GM19395 (cell line): ENCODE measurements at regions not wholly inside any gene's neighbourhood (a gene's known extent, or its start where the extent isn't known, plus 50 kb on each side); places are given as distances from the start of the nearest gene placed in this dataset.

ENCODE experiments used
- ATAC-seq: cut with Tn5 transposase; IDR thresholded peaks from one replicate; pipeline ENCODE4 v1.9.1; 2021; ENCODE audit warnings: mild to moderate bottlenecking, moderate library complexity; ENCODE audit not compliant: unreplicated experiment

DNA sequence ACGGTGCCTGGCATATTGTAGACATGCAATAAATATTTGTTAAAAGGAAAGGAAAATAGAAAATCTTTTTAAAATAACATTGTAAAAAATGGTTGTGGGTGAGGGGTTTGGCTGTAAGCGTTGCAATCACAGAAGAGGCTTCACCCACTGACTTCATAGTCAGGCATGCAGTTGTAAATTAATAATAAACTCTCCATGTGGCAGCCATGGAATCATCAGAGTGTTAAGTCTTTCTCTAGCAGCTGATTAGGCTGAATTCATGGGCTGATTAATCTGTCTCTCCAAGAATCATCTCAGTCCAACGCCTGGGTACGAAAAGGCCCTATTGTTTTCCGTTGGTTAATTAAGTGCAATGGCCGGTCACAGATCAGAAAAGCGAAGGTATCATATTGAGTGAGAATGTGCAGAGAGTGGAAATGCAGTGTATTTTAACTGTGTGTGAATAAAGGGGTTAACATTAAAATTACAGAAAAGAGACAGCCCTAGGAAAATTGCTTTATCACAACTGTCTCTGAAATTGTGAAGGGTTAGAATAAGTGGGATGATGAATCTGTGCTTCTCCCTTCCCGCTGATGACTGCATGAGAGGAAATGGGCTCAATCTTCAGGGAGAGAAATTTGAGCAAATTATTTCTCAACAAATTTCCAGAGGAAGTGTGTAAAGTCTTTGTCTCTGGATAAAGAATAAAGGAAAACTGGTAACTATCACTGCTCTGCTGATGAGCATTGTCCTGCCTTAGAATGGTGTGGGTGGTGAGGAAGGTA lies 269.0 kb downstream of the FAM76B start:
- ATAC-seq: no peak

DNA sequence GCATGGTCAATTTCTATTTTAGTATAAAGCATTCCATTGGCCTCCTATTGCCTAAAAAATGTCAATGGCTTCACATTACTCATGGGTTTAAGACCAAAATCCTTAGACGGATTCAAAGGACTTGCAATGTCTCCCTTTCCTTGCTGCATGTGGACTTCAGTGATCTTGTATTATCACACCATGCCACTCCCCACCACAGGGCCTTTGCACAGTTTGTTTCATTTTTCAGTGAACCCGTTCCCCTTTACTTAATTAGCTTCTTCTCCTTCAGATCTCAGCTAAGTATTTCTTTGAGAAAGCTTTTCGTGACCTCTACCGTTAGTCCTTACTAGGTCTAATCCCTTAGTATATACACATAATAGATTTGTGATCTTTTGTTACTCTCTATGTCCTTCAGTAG lies 269.7 kb downstream of the FAM76B start:
- no peak for ATAC-seq

DNA sequence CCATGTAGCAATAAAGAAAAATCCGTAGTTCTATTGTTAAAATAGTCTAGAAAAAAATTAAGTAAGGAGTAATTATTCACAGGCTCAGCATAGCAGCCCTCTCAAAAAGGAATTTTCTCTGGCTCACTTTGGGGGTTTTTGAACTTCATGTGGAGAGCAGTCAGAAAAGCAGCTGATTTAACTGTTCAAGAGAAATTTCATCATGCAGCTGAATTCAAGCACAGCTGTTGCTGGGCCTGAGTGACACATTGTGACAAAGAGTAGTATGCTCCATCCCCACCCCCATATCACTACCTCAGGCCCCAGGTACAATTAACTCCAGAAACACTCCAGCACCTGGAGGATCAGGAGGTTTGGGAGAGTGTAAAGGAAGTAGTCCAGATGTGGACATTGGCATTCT lies 272.1 kb downstream of the FAM76B start:
- no peak for ATAC-seq

DNA sequence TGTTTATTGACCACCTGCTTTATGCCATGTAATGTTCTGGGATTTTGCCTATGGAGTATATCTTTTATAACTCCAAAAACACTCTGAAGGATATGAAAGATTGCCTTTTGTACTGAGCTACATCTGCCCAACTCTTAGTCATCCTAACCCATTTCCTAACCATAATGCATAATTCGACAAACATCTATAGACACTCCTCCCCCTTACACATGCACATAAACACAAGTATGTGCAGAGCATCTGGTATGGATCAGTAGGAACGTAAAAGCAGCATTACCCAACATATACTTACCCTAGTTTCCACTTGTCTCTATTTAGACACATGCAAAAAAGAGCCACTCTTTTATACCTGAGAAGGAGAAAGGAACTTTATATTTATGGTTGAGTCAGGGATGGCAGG lies 272.8 kb downstream of the FAM76B start:
- ATAC-seq: no peak

DNA sequence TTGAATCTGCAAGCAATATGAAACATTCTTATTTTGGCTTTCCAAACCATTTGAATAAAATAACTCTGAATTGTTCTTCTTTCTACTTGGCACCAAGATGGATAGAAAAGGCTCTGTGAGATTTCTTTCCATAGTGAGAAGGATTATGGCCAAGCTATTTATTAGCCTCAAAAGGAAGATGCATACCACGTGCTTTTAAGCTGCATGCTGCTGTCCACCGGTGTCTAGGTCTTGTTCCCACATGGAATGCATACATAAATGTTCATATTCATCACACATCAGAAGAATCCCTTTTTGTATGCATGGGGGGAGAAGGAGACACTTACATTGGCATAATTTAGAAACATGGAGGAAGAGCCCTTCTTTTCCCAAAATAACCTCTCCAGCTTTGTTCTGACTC lies 273.4 kb downstream of the FAM76B start:
- no peak for ATAC-seq

DNA sequence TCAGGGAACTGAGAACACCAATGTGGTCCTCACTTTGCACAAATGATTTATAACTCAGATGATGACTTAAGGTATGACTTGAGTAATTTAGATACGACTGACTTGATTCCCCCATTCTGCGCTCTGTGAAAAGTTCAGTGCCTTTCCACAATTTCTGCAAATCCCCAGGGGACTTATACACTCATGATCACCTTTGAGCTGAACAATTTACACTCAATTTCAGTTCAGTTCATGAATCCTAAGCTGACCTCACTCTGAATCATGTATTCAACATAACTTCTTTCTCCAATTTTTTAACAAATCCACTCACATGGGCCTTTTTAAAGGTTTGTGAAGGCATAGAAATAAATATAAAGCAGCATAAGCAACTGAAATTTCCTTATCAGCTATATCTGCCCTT lies 274.2 kb downstream of the FAM76B start:
- no peak for ATAC-seq

DNA sequence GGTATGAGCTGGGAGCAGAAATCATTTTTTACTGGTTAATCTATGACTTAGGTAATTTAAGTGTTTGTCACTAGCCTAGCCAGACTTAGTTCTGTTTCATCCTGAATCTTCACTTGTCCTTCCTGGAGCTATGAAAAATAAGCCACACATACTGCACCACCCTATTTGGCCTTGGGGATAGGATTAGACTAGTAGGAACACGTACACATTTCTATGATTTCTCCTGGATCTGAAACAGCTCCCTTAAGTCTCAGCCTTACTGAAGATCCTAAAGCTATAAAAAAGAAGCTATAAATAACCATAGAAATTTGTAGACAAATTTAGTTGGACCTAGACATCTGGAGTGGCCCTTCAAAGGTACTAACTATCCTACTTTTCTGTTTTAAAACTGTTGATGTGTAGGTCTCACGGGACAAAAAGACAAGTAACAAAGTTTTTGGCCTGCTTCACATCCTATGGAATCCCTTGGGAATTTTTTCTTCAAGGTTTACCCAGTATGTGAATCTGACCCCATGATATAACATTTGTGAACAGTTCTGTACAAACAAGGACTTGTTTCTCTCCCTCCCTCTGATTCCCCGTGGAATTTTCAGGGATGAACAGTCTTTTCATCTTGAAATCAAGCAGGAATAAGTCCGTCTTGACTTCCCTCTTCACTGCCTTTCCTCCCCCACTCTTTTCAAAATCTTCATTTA lies 275.0 kb downstream of the FAM76B start:
- no peak for ATAC-seq

DNA sequence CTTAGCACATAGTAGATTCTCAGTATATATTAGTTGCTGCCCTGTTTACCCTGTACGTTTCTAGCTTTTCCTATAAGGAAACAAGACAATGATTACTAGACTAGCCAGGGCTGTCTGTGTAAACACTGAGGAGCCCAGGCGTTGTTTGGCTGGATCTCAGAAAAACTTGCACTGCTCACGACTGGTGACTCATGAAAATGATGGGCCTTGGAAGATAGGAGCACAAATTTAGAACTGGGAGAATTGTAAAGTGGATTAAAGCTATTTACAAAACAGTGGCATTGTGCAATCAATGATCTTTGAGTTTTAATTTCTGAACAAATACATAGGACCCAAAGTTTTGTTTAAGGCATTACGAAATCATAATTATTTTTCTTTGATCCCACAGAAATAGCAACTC lies 276.9 kb downstream of the FAM76B start:
- no peak for ATAC-seq

DNA sequence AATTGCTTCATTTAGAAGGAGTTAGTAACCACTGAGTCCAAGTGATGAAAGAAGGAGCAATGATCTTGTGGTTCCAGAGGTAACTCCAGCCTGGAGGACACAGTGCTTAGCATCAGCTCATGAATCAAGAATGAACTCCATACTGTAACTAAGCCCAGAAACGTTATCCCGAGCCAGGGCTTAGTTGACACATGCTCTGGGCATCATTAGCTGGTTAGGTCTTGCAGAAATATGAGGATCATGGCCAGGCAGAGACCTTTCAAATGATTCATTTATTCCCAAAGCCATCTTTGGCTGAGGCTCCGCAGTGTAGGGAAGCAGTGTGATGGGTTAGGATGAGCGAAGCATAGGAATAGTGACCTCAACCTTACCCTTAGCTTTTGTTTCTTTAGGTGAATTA lies 277.4 kb downstream of the FAM76B start:
- no peak for ATAC-seq

DNA sequence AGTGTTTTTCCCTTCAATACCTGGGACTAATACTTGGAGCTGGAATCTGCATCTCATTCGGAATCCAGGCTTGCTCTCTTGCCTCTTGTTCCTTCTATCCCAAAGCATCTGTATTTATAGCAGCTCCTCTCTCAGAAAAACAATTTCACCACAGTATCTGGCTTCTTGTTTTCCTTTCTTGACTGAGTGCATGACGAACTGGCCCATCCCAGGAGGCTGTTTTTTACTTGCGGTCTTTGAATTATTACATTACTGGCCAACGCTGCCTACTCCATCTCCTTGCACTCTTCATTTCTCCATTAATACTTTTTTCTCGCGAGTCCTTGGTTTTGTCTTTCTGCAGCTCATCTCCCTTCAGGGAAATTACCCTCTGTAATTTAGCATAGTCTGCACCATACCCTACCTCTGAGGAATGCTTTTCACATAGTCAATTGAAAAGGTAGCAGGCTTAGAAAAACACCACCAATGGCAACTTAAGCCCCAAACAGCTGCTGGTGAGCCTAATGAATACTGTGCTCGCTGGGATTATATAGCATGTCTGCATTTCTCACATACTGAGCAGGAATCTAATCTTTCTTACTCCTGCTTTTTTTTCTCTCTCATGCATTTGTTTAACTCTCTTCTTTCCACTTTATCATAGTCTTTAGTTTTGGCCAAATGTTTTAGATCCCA lies 277.4 kb upstream of the SESN3 start:
- ATAC-seq: no peak

DNA sequence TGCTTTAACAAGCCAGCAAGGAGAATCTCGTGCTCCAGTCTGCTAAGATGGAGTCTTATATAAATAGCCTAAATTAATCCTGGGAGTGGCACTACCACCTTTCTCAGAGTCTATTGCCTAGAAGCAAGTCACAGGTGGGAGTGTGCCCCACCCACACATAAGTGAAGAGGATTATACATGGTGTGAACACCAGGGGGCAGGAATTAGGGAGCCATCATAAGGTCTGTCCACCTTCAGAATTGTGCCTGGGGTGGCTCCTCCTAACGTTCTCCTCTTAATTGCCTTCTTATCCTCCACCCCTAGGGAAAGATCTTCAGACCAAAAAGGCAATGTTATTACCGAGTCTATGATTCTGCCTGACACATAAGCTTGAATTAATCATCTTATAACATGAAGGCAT lies 276.8 kb upstream of the SESN3 start:
- ATAC-seq: no peak

DNA sequence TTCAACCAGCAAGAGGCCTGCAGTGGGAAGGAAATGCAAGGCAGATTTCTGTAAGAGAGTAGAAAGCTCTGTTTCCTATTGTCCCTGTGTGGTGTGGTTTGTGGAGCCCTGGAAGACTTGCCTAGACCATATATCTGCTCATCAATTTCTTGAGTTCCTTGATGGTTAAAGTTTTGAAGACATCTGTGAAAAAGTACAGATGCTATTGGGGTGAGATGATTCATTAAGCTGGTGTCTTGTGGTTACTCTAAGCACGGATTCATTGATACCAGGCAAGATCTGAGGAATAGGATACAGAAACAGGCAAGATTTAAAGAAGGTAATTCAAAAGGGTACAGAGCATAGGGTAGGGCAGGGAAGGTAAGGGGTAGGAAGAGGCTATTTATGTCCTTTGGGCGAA lies 275.8 kb upstream of the SESN3 start:
- no peak for ATAC-seq

DNA sequence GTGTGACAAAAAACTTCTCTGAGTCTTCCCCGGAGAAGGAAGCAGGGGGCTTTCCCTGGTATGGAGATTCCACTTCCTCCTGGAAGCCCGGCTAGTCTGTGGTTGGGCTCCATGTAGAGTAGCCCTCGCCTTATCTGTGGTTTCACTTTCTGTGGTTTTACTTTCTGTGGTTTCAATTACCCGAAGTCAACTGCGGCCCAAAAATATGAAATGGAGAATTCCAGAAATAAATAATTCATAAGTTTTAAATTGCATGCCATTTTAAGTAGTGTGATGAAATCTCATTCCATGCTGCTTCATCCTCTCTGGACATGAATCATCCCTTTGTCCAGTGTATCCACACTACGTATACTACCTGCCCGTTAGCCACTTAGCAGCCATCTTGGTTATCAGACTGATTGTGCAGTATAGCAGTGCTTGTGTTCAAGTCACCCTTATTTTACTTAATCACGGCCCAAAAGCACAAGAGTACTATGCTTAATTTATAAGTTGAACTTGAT lies 275.0 kb upstream of the SESN3 start:
- ATAC-seq: no peak

DNA sequence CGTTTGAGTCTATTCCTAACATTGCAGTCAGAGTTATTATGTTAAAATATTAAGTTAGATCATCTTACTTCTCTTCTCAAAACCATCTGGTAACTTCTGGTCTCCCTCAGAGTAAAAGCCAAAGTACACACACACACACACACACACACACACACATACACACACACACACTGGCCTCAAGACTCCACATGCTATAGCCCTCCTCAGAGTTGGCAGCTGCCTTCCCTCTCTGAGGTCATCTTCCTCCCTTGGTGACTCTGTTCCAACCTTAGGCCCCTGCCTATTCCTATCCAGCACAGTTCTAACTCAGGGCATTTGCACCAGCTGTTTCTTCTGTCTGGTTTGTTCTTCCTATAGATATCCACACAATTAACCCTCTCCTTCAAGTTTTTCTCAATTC lies 272.0 kb upstream of the SESN3 start:
- ATAC-seq: no peak

DNA sequence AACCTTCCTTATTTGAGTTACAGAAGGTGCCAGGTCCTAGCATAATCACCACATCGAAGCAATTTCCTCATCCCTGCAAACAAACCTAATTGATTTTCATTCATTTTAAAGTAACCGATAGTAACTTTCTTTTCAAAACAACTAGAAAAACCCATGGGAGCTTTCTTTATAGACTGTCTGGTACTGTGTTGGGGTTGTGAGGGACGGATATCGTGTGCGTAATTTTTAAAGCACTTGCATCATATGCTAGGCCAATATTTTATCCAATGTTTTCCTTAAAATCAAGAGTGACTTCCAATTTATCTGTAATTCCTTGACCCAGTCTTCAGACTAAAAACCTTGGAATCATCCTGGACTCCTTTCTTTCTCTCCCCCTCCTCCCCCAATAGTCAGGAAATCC lies 271.5 kb upstream of the SESN3 start:
- no peak for ATAC-seq

DNA sequence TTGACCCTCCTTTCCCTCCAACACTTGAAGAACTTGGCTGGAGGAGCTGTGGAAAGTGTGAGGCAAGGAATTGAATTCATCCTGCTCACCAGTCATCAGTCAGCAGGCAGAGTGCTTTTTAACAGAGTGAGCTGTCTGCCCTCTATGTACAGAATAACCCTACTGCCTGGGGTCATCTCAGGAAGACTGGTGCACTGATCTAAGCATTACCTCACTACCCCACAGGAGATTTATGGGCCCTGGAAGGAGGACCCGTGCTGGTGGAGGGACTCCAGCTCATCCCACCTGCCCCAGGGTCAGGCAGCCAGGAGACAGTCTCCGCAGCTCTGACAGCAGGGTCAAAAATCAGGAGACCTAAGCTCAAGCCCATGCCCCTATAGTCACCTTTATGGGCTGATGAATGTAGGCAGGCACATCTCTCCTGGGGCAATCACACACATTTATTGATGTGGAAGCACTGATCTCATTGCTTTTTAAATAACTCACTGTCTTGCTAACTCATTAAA lies 270.8 kb upstream of the SESN3 start:
- ATAC-seq: no peak

DNA sequence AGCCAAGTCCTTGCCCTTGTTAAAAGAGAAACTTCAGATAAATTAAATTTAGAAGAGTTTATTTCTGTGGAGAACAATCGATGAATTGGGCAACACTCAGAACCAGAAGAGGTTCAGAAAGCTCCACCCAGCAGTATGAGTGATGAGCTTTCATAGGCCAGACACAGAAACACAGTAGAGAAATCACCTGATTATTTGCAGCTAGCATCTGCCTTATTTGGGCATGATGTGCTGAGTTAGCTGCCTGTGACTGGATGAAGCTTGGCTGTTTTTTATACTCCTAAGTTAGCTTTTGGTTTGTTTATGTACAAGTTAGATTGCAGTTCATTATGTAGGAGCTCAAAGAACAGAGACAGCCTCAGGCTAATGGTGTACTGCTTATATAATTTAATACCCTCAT lies 269.5 kb upstream of the SESN3 start:
- no peak for ATAC-seq

DNA sequence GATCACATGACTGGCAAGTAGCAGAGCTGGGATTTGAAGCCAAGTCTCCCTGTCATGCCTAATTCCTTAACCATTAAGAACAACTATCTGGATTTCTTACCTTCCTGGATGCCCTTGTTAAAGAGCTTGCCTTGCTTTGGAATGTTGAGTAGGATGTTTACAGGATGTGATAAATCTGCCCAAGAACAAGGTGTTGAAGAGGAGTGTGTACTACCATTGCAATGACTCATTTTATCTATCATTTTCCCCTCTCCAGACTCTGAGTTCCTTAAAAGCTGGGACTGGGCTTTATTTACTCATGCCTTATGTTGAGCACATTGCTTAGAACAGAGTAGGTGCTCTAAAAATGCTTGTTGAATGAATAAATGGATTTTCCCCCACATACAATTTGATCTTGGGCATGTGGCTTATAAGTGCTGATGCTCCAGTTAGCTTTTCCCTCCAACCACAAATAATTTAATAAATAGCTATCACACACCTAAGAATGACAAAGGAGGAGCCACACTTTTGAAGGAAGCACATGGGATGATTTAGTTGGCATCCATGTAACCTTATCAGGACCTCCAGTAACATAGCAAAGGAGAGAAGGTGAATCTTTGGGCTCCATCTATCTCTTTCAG lies 268.6 kb upstream of the SESN3 start:
- no peak for ATAC-seq

DNA sequence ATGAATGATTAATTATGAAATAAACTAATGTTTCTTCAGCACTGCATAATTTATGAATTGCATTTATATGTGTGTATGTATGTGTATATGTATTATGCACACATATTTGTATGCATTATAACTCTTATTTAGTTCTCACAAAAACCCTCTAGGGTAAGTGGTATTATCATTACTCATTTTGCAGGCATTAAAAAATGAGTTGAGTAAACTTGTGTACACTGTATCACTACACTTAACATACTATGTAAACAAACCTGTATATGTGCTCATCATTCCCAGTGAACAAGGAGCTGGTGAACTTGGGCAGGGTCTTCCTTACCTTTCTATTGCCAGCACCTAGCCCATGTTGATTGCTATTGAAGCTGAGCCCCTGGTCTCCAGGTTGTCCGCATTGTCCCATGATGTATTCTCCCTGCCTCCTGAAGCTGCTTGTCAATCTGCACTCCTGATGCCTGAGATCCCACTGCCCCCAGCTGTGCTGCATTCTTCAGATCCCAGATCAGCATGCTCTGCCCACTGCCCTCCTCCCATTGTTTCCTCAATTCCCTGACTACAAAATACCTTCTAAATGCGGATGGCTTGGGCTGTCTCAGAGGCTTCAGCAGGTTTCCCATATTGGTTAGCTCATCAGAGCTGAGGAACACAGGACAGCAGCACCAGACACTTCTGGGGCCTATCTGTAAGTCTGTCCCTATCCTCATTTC lies 267.9 kb upstream of the SESN3 start:
- no peak for ATAC-seq

DNA sequence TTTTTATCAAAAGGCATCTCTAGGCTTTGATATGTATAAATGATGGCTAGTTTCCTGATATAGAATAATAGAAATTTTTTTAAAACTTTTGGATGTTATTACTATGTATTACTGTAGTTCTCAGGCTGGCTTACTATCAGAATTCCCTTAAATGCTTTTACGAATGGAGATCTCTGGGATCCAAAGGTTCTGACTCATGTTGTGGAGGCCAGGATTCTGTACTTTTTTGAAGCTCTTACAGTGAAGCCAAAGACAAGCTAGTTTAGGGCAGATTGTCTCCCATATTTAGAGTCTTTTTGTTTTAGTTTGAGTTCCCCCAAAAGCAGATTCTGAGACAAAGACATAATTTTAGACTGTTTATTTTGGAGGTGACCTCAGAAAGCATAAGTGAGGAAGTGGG lies 265.9 kb upstream of the SESN3 start:
- ATAC-seq: no peak

DNA sequence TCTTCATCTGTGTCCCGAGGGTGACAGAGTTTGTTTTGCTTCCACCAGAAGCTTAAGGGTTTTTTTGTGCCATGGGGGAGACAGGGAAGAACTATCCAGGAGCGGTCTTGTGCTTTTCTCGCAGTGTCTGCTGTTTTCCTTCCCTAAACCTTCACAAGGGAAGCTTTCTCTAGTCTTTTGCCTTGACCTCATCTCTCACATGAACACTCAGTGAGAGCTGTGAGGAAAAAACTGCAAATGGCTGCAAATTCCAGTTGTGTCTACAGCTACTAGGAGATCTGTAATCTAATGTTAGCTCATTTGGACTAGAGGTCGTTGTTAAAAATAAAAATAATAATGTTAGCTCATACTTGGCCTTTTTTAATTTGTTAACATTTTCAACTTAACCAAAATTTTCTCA lies 264.7 kb upstream of the SESN3 start:
- no peak for ATAC-seq
